ENCODE measurements at regions not wholly inside any gene's neighbourhood (a gene's known extent, or its start where the extent isn't known, plus 50 kb on each side); places are given as distances from the start of the nearest gene placed in this dataset.

GRCh38 chr4:31220921-31221320, 500.8 kb downstream of the PCDH7 start (continued):
- TF ChIP-seq CHD7 (IDR thresholded peaks at IDR 0.05; ENCODE audit: insufficient replicate concordance, low read length) (no peak), POLR2AphosphoS5 (IDR thresholded peaks at IDR 0.05; ENCODE audit: low read depth, low read length) (no peak), FOSL1 (IDR thresholded peaks at IDR 0.05; ENCODE audit: insufficient read depth, low read depth, low read length) (no peak), CREB1 (IDR thresholded peaks at IDR 0.05) (no peak), POU5F1 (IDR thresholded peaks at IDR 0.05; ENCODE audit: low read depth, low read length) (no peak), GABPA (IDR thresholded peaks at IDR 0.05; ENCODE audit: borderline replicate concordance, insufficient read depth, low read length) (no peak), SAP30 (IDR thresholded peaks at IDR 0.05; ENCODE audit: insufficient read depth, insufficient replicate concordance, low read length) (no peak), SP2 (IDR thresholded peaks at IDR 0.05; ENCODE audit: low read length) (no peak), MAFK (IDR thresholded peaks at IDR 0.05; ENCODE audit: low read depth, low read length) (no peak), CHD2 (IDR thresholded peaks at IDR 0.05; ENCODE audit: low read length) (no peak), RNF2 (IDR thresholded peaks at IDR 0.05; ENCODE audit: borderline replicate concordance, low read depth, low read length, missing control alignments, poor library complexity, severe bottlenecking) (no peak), ZNF274 (IDR thresholded peaks at IDR 0.05; ENCODE audit: borderline replicate concordance, extremely low read depth, low read length) (no peak)
